RWPE2 (cell line): ENCODE measurements at regions not wholly inside any gene's neighbourhood (a gene's known extent, or its start where the extent isn't known, plus 50 kb on each side); places are given as distances from the start of the nearest gene placed in this dataset.
A peak's percentile ranks its signal among the peaks of the same experiment; 100 is the strongest.

Experiments
- ATAC-seq: fragments of 200-7000 bp; cut with Tn5 transposase; 3 replicates; pipeline ENCODE4 v1.9.1; 2021; ENCODE audit warnings: low read depth
- DNase-seq: peaks from one replicate; pipeline ENCODE4 v3.0.0-alpha.2; 2020; ENCODE audit warnings: low spot score
- H3K27ac ChIP-seq: fragments of 450-650 bp; 2 replicates; pipeline ENCODE4 v1.5.1; 2017; ENCODE audit warnings: mild to moderate bottlenecking; ENCODE audit not compliant: poor library complexity, severe bottlenecking
- H3K27me3 ChIP-seq: fragments of 250-450 bp; sonication (Bioruptor Pico); 2 replicates; pipeline ENCODE4 v1.5.1; 2021; ENCODE audit warnings: mild to moderate bottlenecking, moderate library complexity; ENCODE audit not compliant: insufficient read depth, poor library complexity, severe bottlenecking
- H3K36me3 ChIP-seq: fragments of 250-450 bp; sonication (Bioruptor Pico); 2 replicates; pipeline ENCODE4 v1.5.1; 2020; ENCODE audit warnings: low read depth, mild to moderate bottlenecking, moderate library complexity
- H3K4me1 ChIP-seq: fragments of 250-450 bp; sonication (Bioruptor Pico); 2 replicates; pipeline ENCODE4 v1.5.1; 2021; ENCODE audit warnings: mild to moderate bottlenecking, moderate library complexity; ENCODE audit not compliant: insufficient read depth, poor library complexity, severe bottlenecking
- H3K4me3 ChIP-seq: fragments of 250-450 bp; sonication (Bioruptor Pico); 2 replicates; pipeline ENCODE4 v1.5.1; 2021; ENCODE audit warnings: mild to moderate bottlenecking, moderate library complexity; ENCODE audit not compliant: severe bottlenecking
- H3K9me3 ChIP-seq: fragments of 250-450 bp; sonication (Bioruptor Pico); 2 replicates; pipeline ENCODE4 v1.5.1; 2021; ENCODE audit warnings: mild to moderate bottlenecking, moderate library complexity; ENCODE audit not compliant: severe bottlenecking
- CTCF ChIP-seq: fragments of 450-650 bp; IDR thresholded peaks from one replicate; pipeline ENCODE4 v1.5.1; 2017; ENCODE audit warnings: mild to moderate bottlenecking, moderate library complexity; ENCODE audit not compliant: poor library complexity, severe bottlenecking

- DNase-seq, result no peak
- H3K27me3 ChIP-seq, result no peaks in the 10 kb centered on the region
- H3K9me3 ChIP-seq, result no peaks in the 10 kb centered on the region
- H3K4me1 ChIP-seq, result peaks cover 6% of the 10 kb centered on the region
- peak; percentile 69 for ATAC-seq
- no peaks in the 10 kb centered on the region for H3K36me3 ChIP-seq
- no peak overlapping the region for H3K4me3 ChIP-seq
- TF ChIP-seq CTCF, result no peak
- no peak overlapping the region for H3K27ac ChIP-seq
Measured at GRCh38 chr3:124260206-124260915, 268.4 kb upstream of the ROPN1 start.

- Histone ChIP-seq H3K27me3 (no peaks in the 10 kb centered on the region), H3K4me1 (peaks cover 6% of the 10 kb centered on the region), H3K4me3 (no peak overlapping the region), H3K36me3 (no peaks in the 10 kb centered on the region), H3K27ac (no peak overlapping the region), H3K9me3 (no peaks in the 10 kb centered on the region)
- ATAC-seq (no peak), DNase-seq (no peak)
- no peak for TF ChIP-seq CTCF
Measured at GRCh38 chr3:124261306-124261705, 269.4 kb upstream of the ROPN1 start.

GRCh38 chr3:124263168-124263567 is 271.2 kb upstream of the ROPN1 start:
- Histone ChIP-seq H3K4me3 (no peak overlapping the region), H3K9me3 (no peaks in the 10 kb centered on the region), H3K36me3 (no peaks in the 10 kb centered on the region), H3K27me3 (no peaks in the 10 kb centered on the region), H3K27ac (no peak overlapping the region), H3K4me1 (peaks cover 6% of the 10 kb centered on the region)
- peak; percentile 82; the same call in 2 of the 3 replicates for ATAC-seq
- no peak for DNase-seq
- TF ChIP-seq CTCF, result no peak

- Histone ChIP-seq H3K27ac (no peak overlapping the region), H3K36me3 (no peaks in the 10 kb centered on the region), H3K4me3 (no peak overlapping the region), H3K4me1 (peaks cover 6% of the 10 kb centered on the region), H3K9me3 (no peaks in the 10 kb centered on the region), H3K27me3 (no peaks in the 10 kb centered on the region)
- TF ChIP-seq CTCF, result no peak
- ATAC-seq (no peak), DNase-seq (no peak)
Measured at GRCh38 chr3:124264346-124264745, 272.4 kb upstream of the ROPN1 start.

GRCh38 chr3:124266487-124266886 is 274.6 kb upstream of the ROPN1 start:
- peaks cover 6% of the 10 kb centered on the region for H3K4me1 ChIP-seq
- no peaks in the 10 kb centered on the region for H3K27me3 ChIP-seq
- H3K27ac ChIP-seq, result no peak overlapping the region
- H3K9me3 ChIP-seq, result no peaks in the 10 kb centered on the region
- TF ChIP-seq CTCF, result no peak
- no peak overlapping the region for H3K4me3 ChIP-seq
- DNase-seq, result no peak
- no peak for ATAC-seq
- no peaks in the 10 kb centered on the region for H3K36me3 ChIP-seq
